MG63 (cell line): ENCODE measurements at regions not wholly inside any gene's neighbourhood (a gene's known extent, or its start where the extent isn't known, plus 50 kb on each side); places are given as distances from the start of the nearest gene placed in this dataset.

Source experiments
- DNase-seq: peaks from one replicate; pipeline ENCODE4 v3.0.0-alpha.2; 2020
- H3K27me3 ChIP-seq: fragments of 250-450 bp; sonication (Bioruptor Pico); 2 replicates; pipeline ENCODE4 v1.5.1; 2020; ENCODE audit warnings: mild to moderate bottlenecking, moderate library complexity
- H3K36me3 ChIP-seq: fragments of 250-450 bp; sonication (Bioruptor Pico); 2 replicates; pipeline ENCODE4 v1.5.1; 2020; ENCODE audit warnings: mild to moderate bottlenecking, moderate library complexity
- H3K4me3 ChIP-seq: fragments of 250-450 bp; sonication (Bioruptor Pico); 2 replicates; pipeline ENCODE4 v1.5.1; 2020; ENCODE audit warnings: mild to moderate bottlenecking, moderate library complexity
- H3K9me3 ChIP-seq: fragments of 250-450 bp; sonication (Bioruptor Pico); 2 replicates; pipeline ENCODE4 v1.5.1; 2020; ENCODE audit warnings: mild to moderate bottlenecking, moderate library complexity

GRCh38 chr2:59660262-59660661 is 893.2 kb downstream of the BCL11A start:
- DNase-seq: no peak
- H3K9me3 ChIP-seq: no peaks in the 10 kb centered on the region
- H3K36me3 ChIP-seq: no peaks in the 10 kb centered on the region
- no peaks in the 10 kb centered on the region for H3K27me3 ChIP-seq
- H3K4me3 ChIP-seq: no peak overlapping the region

DNA sequence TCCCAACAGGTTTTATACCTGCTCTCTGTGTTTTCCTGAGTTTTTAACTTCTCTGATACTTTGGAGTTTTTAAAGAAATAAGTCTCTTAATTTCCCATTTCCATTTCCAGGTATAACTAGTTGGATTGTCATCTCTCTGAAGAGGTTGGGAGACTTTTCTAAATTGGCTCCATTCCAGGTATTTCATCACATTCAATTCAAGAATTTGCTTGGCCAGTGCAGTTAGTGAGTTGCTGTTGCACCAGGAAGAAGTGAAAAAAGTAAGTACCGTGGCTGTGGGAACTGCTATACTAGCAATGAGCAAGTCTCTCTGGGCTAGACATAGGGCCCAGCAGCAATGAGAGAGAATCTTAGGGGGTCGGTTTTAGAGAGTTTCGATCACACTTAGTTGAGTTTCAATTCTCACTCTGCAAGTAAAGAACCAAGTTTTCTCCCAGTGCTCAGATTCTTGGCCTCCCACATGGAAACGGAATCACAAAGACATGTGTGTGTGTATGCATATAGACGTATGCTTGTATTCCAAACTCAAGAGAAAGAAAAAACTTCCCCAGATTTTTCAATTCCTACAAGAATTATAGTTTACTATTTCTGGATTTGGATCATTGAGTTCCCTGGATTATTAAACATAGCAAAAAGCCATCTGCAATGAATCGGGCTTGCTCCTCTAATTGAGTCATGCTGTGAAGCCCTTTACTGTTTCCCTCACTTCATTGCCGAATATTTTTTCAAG is 894.4 kb downstream of the BCL11A start:
- Histone ChIP-seq H3K27me3 (no peaks in the 10 kb centered on the region), H3K9me3 (no peaks in the 10 kb centered on the region), H3K4me3 (no peak overlapping the region), H3K36me3 (no peaks in the 10 kb centered on the region)
- DNase-seq: no peak

- Histone ChIP-seq H3K4me3 (no peak overlapping the region), H3K9me3 (no peaks in the 10 kb centered on the region), H3K27me3 (no peaks in the 10 kb centered on the region), H3K36me3 (no peaks in the 10 kb centered on the region)
- no peak for DNase-seq
These were observed 897.6 kb downstream of the BCL11A start for GRCh38 chr2:59655809-59656208.

GRCh38 chr2:59654710-59655109 is 898.7 kb downstream of the BCL11A start:
- no peak for DNase-seq
- H3K27me3 ChIP-seq: no peaks in the 10 kb centered on the region
- no peak overlapping the region for H3K4me3 ChIP-seq
- no peaks in the 10 kb centered on the region for H3K36me3 ChIP-seq
- H3K9me3 ChIP-seq: no peaks in the 10 kb centered on the region

DNA sequence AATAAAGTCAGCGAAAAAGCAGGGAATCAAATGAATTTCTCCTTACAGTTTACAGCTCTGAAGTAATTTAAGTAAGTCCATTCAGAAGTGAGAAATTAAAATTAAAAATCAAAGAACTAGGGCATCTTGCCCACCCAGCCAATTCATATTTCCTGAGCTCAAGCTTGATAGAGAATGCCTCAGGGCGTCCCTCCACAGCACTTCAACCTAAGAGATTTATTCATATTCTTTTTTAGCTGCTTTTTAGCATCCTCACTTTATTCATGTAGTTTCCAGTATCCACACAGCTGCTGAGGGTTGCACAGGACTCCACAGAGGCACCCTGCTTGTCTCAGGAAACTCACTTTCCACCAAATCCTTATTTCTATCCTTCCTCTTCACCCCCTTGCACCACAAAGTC is 900.3 kb downstream of the BCL11A start:
- Histone ChIP-seq H3K9me3 (no peaks in the 10 kb centered on the region), H3K4me3 (no peak overlapping the region), H3K27me3 (no peaks in the 10 kb centered on the region), H3K36me3 (no peaks in the 10 kb centered on the region)
- no peak for DNase-seq

DNA sequence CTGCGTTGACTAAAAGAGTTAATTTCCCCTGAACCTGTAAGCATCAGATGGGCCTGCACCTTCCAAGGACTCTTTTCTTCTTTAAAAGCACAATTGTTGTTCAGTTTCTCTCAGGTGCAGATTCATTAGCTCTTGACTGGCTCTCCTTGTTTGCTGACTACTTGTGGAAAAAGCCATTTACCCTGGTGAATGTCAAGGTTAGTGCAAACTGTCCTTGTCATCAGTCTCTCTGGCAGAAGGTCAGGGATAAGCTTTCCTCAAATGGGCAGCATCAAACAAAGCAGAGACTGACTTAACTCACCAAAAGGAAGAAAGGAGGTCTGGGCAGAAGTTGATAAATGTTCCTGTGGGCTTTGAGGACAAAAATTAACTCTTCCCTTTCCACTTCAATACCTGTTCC is 922.7 kb downstream of the BCL11A start:
- no peaks in the 10 kb centered on the region for H3K36me3 ChIP-seq
- no peak for DNase-seq
- no peak overlapping the region for H3K4me3 ChIP-seq
- H3K9me3 ChIP-seq: no peaks in the 10 kb centered on the region
- no peaks in the 10 kb centered on the region for H3K27me3 ChIP-seq

DNA sequence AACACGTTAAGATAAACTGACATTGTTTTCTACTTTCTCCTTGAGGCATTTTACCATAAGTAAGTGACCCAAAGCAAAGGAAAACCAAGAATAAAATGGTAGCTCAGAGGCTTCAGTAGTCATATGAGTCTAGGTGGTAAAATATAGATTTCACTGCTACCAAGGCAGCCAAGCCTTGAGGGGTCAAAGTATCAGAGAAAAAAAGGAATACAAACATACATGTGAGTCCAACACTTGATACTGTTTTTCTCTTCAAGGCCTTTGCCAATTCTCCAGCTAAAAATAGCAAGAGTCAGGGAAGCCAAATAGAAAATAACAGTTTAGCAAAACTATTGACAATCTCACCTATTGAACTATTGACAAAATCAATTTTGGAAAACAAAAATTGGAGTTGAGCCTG is 925.9 kb downstream of the BCL11A start:
- Histone ChIP-seq H3K9me3 (no peaks in the 10 kb centered on the region), H3K4me3 (no peak overlapping the region), H3K27me3 (no peaks in the 10 kb centered on the region), H3K36me3 (no peaks in the 10 kb centered on the region)
- DNase-seq: no peak

DNA sequence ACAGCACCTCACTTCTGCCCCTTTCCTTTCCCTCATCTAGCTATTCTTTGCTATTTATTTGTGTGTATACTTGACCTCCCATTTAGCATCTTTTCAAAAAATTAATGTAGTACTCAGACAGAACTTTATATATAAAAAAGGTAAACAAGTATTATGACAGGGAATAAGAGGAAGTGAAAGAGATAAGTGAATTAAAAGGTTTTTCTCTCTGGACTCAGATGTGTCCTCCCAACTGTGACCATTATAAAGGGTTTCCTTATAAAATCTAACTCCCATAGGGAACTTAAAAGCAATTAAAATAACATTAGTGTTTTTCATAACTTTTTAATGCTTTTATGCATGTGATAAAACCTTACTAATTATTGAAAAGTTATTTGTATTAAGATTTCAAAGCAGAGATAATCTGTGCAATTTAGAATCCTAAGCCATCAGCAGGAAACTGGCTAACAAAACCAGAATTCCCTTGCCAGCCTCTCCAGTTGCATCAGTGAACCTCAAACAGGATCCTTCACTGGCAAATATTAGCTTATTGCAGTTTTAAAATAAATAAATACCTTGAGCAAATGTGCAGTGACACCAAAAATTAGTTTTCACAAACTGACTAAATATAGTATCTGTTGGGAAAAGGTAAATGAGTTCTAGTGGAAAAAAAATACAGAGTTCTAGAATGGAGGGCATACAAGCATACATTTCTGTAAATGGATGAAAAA is 930.7 kb downstream of the BCL11A start:
- no peak for DNase-seq

DNA sequence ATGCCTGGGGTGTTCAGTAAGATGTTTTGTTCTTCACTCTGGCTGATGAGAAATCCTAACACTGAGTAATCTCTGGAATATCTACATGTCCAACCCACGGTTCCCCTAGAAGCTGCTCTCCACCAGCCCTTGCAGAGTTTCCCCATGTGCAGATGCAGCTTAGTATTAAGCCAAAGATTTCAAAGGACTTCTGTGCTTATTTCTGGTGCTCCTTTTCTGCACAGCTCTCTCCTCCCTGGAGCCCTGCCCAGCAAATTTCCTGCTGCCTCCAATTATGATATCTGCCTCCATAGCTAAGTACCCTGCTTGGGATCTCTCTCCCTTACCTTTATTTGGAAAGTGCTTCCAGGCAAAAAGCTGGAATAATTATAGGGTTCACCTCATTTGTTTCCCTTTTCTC is 949.3 kb downstream of the BCL11A start:
- H3K9me3 ChIP-seq: no peaks in the 10 kb centered on the region
- H3K36me3 ChIP-seq: no peaks in the 10 kb centered on the region
- no peaks in the 10 kb centered on the region for H3K27me3 ChIP-seq
- no peak overlapping the region for H3K4me3 ChIP-seq
- no peak for DNase-seq

More for the DNA sequence above, 930.7 kb downstream of the BCL11A start:
- Histone ChIP-seq H3K36me3 (no peaks in the 10 kb centered on the region), H3K27me3 (no peaks in the 10 kb centered on the region), H3K9me3 (no peaks in the 10 kb centered on the region), H3K4me3 (no peak overlapping the region)

GRCh38 chr2:59594671-59595222 is 958.7 kb downstream of the BCL11A start:
- no peaks in the 10 kb centered on the region for H3K27me3 ChIP-seq
- no peak overlapping the region for H3K4me3 ChIP-seq
- DNase-seq: no peak
- H3K9me3 ChIP-seq: no peaks in the 10 kb centered on the region
- no peaks in the 10 kb centered on the region for H3K36me3 ChIP-seq

- H3K36me3 ChIP-seq: no peaks in the 10 kb centered on the region
- no peak for DNase-seq
- H3K4me3 ChIP-seq: no peak overlapping the region
These were observed 962.7 kb downstream of the BCL11A start for GRCh38 chr2:59590798-59591197.

GRCh38 chr2:59589881-59590280 is 963.6 kb downstream of the BCL11A start:
- H3K36me3 ChIP-seq: no peaks in the 10 kb centered on the region
- H3K4me3 ChIP-seq: no peak overlapping the region
- no peaks in the 10 kb centered on the region for H3K27me3 ChIP-seq
- no peaks in the 10 kb centered on the region for H3K9me3 ChIP-seq
- DNase-seq: no peak

More at GRCh38 chr2:59590798-59591197, 962.7 kb downstream of the BCL11A start:
- H3K27me3 ChIP-seq: no peaks in the 10 kb centered on the region
- no peaks in the 10 kb centered on the region for H3K9me3 ChIP-seq

DNA sequence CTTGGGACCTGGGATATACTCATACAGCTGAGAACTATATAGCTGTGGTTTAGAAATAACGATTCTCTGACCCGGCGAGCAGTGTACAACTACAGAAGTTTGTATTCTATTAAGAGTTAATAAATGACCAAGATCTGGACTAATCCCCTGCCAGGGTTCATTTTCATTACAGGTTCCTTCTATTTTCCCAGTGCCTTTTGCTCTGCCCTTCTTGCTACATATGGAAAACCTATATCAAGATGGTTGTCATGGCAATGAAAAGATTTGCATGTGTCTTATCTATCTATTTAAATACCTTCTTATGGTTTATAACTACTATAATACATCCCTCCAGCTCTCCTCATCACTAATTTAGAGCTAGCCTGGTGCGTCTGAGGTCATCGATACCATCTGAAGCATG is 965.2 kb downstream of the BCL11A start:
- Histone ChIP-seq H3K4me3 (no peak overlapping the region), H3K36me3 (no peaks in the 10 kb centered on the region), H3K9me3 (no peaks in the 10 kb centered on the region), H3K27me3 (no peaks in the 10 kb centered on the region)
- DNase-seq: no peak

DNA sequence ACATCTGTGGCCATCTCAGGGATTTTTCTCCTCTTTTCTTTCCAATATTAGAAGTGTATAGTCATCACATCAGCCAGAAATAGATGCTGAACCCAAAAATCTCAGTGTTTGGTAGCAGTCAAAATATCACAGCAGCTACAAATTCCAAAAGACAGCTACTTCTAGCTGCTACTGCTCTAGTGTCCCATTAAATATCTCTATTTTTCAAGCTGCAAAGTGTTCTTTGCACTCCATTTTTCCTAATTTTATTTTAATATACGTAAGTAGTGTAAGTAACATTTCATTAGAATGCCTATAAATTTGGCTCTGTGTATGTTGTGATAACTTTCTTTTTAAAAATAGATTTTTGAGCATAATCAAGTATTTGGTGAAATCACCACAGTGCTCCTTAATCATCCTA is 967.3 kb downstream of the BCL11A start:
- Histone ChIP-seq H3K4me3 (no peak overlapping the region), H3K9me3 (no peaks in the 10 kb centered on the region), H3K27me3 (no peaks in the 10 kb centered on the region), H3K36me3 (no peaks in the 10 kb centered on the region)
- DNase-seq: no peak

GRCh38 chr2:59585655-59586054 is 967.8 kb downstream of the BCL11A start:
- no peaks in the 10 kb centered on the region for H3K9me3 ChIP-seq
- no peaks in the 10 kb centered on the region for H3K36me3 ChIP-seq
- H3K4me3 ChIP-seq: no peak overlapping the region
- DNase-seq: no peak
- H3K27me3 ChIP-seq: no peaks in the 10 kb centered on the region

DNA sequence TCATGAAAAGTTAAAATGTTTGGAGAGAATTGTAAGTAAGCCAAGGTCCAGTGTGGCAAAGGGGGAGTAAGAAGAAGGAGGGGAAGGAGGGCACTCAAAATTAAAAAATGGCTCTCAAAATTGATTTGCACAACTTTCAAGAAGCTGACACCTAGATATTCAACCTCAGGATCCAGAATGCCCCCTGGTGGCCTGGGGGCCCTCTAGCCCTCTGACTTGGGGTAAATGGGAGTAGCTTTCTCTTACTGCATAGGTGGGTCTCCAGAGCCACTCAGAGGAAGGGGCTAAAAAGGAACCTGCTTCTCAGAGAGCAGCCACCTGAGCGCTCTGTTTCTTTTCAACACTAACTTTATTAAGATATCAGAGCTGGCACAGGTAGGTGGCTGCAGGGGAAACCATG is 968.5 kb downstream of the BCL11A start:
- H3K9me3 ChIP-seq: no peaks in the 10 kb centered on the region
- H3K36me3 ChIP-seq: no peaks in the 10 kb centered on the region
- no peak overlapping the region for H3K4me3 ChIP-seq
- DNase-seq: no peak
- no peaks in the 10 kb centered on the region for H3K27me3 ChIP-seq

DNA sequence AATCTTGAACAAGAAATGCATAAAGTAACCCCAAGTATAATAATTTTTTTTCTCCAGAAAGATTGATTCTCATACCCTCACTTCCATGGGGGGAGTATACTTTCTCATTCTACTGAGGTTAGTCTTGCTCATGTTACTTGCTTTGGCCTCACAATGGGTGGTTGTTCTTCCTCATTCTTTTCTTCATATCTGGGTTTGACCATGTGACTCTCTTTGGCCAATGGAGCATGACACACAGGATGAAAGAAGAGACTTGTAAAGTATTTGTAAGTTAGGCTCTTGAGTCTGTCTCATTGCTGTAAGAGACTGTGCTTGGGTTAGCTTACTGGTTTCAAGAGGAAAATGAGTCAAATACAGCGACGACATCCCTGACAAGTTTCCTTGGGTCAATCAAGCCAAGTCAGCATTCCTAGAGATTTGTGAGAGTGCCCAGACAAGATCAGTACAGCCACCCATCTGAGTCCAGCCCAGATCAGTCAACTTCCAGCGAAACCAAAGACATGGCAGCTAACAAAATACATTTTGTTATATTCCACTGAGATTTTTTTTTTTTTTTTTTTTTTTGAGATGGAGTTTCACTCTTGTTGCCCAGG is 970.2 kb downstream of the BCL11A start:
- H3K4me3 ChIP-seq: no peak overlapping the region
- no peaks in the 10 kb centered on the region for H3K36me3 ChIP-seq
- no peak for DNase-seq
- no peaks in the 10 kb centered on the region for H3K27me3 ChIP-seq
- no peaks in the 10 kb centered on the region for H3K9me3 ChIP-seq
